Liver (tissue), 3 donors: ENCODE measurements at regions not wholly inside any gene's neighbourhood (a gene's known extent, or its start where the extent isn't known, plus 50 kb on each side); places are given as distances from the start of the nearest gene placed in this dataset.

Source experiments
- ATF3 ChIP-seq: IDR thresholded peaks from 2 replicates; pipeline ENCODE4 v1.6.1; 2016; ENCODE audit warnings: antibody characterized with exemption
- CTCF ChIP-seq: fragments of 150-350 bp; IDR thresholded peaks from 2 replicates; pipeline ENCODE4 v1.5.1; 2017; ENCODE audit warnings: improper control_type of control experiment, low read depth, low read length; ENCODE audit not compliant: missing input control
- EGR1 ChIP-seq, 2 donors: IDR thresholded peaks; 2 replicates each; pipeline ENCODE4 v1.6.1; 2016 to 2018; ENCODE audit warnings: antibody characterized with exemption in 2 of 2, low read depth in 2 of 2
- FOXA1 ChIP-seq: IDR thresholded peaks from 2 replicates; pipeline ENCODE4 v1.6.1; 2016; ENCODE audit warnings: antibody characterized with exemption
- JUND ChIP-seq, 2 donors: IDR thresholded peaks; 2 replicates each; pipeline ENCODE4 v1.6.1; 2016; ENCODE audit warnings: antibody characterized with exemption in 2 of 2
- MAX ChIP-seq: IDR thresholded peaks from 2 replicates; pipeline ENCODE4 v1.6.1; 2016; ENCODE audit warnings: antibody characterized with exemption
- RAD21 ChIP-seq, 2 donors: IDR thresholded peaks; 2 replicates each; pipeline ENCODE4 v1.6.1; 2016; ENCODE audit warnings: antibody characterized with exemption in 2 of 2, mild to moderate bottlenecking in 2 of 2
- REST ChIP-seq: IDR thresholded peaks from 2 replicates; pipeline ENCODE4 v1.6.1; 2016; ENCODE audit warnings: antibody characterized with exemption, mild to moderate bottlenecking
- RXRA ChIP-seq, 2 donors: IDR thresholded peaks; 2 replicates each; pipeline ENCODE4 v1.6.1; 2017 to 2018; ENCODE audit warnings: antibody characterized with exemption in 2 of 2, mild to moderate bottlenecking in 1 of 2
- TAF1 ChIP-seq: conservative IDR thresholded peaks from 2 replicates; pipeline ENCODE4 v1.6.1; 2016; ENCODE audit warnings: antibody characterized with exemption, mild to moderate bottlenecking
- YY1 ChIP-seq: IDR thresholded peaks from 2 replicates; pipeline ENCODE4 v1.6.1; 2016; ENCODE audit warnings: antibody characterized with exemption, mild to moderate bottlenecking
- ZBTB33 ChIP-seq: IDR thresholded peaks from 2 replicates; pipeline ENCODE4 v1.6.1; 2016; ENCODE audit warnings: antibody characterized with exemption
- donor health status: healthy.
- donor health status: healthy.

- TF ChIP-seq CTCF (no peak), REST (no peak), TAF1 (no peak), EGR1 (IDR thresholded peaks at IDR 0.05; ENCODE audit: low read depth in 2 of 2) (no peak), ATF3 (no peak), FOXA1 (no peak), RAD21 (IDR thresholded peaks at IDR 0.05) (no peak), JUND (IDR thresholded peaks at IDR 0.05) (no peak), ZBTB33 (no peak), RXRA (IDR thresholded peaks at IDR 0.05) (no peak), MAX (no peak), YY1 (no peak)
These were observed 218.4 kb upstream of the LINGO1 start for GRCh38 chr15:77851086-77851485.
